CD4-positive, alpha-beta T cell treated with Interferon gamma for 1 hour (primary cell): ENCODE measurements at regions not wholly inside any gene's neighbourhood (a gene's known extent, or its start where the extent isn't known, plus 50 kb on each side); places are given as distances from the start of the nearest gene placed in this dataset.

Source experiments
- DNase-seq: peaks from one replicate; pipeline ENCODE4 v3.0.0-alpha.2; 2020

DNA sequence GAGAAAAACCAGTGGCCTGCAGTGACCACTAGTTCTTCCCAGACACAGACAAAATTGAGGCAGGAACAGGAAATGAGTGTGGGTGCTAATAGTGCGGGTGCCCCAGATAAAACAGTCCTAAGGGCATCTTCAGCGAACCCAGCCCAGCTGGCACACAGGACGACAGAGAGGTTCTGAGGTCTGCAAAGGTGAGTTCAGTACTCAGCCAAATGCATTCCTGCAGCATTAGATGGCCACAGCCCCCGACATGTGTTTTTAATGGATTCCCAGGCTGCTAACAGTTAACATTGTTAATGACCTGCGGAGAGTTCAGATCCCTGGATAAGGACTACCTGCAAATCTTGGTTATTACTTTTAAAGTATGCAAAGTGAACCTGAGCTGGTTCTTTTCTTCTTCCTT, 196.0 kb downstream of the HIBADH start:
- DNase-seq: no peak

DNA sequence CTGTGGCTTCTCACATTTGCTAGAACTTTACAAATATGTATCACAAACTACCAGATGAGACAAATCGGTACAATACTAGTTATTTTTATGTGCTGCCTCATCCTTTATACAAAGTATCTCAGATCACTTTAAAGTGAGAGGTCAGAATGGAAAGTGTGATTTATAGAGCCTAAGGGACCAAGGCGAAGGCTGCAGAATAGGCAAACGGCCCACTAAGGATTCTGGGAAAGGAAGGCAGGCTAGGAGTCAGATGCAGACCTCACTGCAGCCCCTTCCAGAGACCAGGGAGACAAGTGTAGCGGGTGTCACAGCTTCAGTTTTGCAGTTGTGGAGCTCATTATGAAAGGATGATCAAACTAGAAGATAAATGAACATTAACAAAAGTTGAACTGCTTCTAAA, 190.6 kb downstream of the HIBADH start:
- no peak for DNase-seq
